Stimulated activated CD8-positive, alpha-beta memory T cell treated with anti-CD3 and anti-CD28 coated beads, Interleukin-2, amount 100 ng/mL, for 48 hours (primary cell): ENCODE measurements at regions not wholly inside any gene's neighbourhood (a gene's known extent, or its start where the extent isn't known, plus 50 kb on each side); places are given as distances from the start of the nearest gene placed in this dataset.
"Not testable (repeated sequence)": the region's sequence is repeated elsewhere in the genome, so short reads cannot be mapped to it uniquely, and the experiment has no call there.

ENCODE experiments used
- DNase-seq, 2 donors: peaks; one replicate each; pipeline ENCODE4 v3.0.0-alpha.2; 2020; ENCODE audit warnings: low read depth in 2 of 2

DNA sequence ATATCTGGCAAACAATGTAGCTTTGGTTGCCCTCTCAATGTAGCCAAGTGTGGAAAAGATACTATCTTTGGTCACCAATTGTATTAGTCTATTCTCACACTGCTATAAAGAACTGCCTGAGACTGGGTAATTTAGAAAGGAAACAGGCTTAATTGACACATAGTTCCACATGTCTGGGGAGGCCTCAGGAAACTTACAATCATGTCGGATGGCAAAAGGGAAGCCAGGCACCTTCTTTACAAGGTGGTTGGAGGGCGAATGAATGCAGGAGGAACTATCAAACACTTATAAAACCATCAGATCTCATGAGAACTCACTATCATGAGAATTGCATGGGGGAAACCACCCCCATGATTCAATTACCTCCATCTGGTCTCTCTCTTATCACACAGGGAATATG is 133.1 kb upstream of the TBCA start:
- no peak for DNase-seq

DNA sequence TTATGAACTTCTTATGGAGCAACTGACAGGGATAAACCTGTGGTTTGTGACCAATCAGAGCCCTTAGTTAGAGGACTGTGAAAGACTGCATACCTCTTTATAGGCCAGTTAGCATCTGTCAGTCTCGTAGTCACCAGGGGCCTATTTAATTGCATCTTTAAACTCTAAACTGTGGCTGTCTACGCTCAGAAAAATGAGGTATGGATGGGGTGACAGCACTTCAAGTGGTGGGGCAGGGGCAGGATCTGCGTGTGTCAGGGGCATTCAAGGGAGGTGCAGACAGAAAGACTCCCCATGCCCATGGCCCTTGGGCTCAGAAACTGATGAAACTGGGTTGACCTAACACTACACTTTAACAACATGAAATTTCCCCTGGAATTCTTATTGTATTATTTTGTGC is 132.6 kb upstream of the TBCA start:
- DNase-seq, result no peak

DNA sequence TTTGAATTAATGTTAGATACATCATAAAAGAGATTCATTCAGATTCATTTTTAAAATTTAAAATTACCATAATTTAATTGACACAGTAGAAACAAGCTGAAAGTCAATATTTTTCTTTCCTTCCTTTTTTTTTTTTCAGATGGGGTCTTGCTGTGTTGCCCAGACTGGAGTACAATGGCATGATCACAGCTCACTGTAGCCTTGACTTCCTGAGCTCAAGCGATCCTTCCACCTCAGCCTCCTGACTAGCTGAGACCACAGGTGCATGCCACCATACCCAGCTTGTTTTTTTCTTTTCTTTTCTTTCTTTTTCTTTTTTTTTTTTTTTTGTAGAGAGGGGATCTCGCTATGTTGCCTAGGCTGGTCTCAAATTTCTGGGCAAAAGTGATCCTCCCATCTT is 131.6 kb upstream of the TBCA start:
- no peak for DNase-seq

DNA sequence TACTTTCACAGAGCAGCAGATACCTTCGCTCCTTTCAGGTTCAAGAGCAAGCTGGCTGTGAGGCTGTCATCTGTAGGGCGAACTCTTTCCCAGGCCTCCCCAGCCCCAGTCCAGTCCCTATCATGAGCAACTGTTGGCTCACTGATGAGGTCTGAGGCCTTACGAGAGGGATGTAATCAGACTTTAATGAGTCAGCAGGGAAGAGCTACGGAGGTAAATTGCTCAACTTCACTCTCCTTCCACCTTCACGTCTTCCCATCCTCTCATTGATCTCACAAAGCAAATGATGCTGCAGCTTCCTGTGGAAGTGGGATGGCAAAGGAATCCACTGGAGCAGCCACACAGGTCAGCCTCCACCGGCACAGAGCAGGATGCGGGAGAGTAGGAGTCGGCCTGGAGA is 130.7 kb upstream of the TBCA start:
- no peak for DNase-seq

DNA sequence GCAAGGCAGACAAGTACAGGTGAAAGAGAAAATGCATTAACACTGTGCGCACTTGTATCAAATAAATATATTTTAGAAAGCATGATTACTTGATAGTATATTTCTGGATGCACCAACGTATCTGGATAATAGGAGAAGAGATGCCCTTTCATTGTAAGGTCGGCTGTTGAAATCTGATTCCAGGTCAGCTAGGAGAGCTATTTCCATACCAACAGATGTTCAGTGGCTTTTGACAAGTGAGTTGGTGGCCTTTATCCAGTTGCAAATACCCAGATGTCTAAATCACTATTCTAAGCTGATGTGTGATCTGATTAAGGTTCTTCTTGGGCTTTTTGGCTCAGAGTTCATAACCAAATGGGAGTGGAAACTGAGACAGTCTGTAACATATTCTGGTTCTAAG is 128.2 kb upstream of the TBCA start:
- DNase-seq, result no peak

DNA sequence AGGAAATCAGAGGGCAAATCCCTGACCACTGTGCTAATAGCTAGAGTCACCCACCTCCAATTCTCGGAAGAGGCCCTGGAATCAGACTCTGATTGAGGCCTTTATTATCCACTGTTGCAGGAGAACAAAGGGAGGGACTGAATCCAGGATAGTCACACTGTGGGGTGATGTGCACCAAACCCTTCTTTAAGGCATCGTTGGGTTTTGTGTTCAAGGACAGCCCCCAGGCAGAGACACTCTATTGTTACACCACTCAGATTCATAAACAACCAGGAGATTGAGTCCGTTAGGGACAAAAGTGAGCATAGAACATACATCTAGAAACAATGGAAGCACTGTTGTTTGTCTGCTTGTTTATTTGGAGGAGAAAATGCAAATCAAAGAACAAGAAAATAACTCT is 124.6 kb upstream of the TBCA start:
- DNase-seq, result no peak

DNA sequence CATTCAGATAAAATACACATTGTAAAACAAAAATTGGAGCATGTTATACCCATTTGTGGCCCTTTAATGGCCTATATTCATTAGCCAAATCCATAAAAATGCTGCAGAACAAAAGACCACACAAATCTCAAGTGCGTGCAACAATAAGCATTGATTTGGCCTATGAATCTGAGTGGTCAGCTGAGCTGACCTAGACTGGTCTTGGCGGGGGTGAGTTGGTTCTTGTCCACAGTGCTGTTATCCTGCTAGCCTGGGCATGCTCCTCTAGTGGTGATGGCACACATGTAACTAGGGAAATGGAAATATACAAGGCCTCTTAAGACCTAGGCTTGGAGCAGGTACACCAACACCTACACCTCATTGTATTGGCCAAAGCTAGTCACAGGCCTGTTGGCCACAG is 122.2 kb upstream of the TBCA start:
- no peak for DNase-seq

DNA sequence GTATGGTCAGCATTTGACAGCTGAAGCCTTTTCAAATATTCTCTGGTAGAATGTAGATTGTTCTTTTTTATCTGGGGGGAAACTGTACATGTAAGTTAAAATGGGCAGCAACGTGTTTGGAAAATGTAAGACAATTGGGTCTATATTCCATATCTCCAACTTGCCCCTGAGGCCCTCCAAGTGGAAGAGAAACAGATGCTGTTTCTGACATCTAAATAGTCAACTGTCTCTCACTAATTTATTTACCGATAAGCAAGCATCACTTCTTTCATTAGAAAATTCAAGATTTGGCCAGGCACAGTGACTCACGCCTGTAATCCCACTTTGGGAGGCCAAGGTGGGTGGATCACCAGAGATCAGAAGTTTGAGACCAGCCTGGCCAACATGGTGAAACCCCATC is 120.2 kb upstream of the TBCA start:
- no peak for DNase-seq

DNA sequence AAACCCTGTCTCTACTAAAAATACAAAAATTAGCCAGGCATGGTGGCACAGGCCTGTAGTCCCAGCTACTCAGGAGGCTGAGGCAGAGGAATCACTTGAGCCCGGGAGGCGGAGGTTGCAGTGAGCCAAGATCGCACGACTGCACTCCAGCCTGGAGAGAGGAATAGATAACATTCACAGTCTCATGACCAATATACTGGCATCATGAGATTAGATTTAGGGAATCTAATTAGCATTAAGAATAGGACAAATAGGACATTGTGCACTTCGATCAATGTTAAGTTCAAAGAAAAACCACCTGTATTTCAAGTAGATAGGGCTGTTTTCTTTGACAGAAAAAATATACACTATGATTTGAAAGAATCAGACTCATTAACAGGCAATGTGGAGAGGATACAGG is 118.0 kb upstream of the TBCA start:
- not testable (repeated sequence) for DNase-seq

DNA sequence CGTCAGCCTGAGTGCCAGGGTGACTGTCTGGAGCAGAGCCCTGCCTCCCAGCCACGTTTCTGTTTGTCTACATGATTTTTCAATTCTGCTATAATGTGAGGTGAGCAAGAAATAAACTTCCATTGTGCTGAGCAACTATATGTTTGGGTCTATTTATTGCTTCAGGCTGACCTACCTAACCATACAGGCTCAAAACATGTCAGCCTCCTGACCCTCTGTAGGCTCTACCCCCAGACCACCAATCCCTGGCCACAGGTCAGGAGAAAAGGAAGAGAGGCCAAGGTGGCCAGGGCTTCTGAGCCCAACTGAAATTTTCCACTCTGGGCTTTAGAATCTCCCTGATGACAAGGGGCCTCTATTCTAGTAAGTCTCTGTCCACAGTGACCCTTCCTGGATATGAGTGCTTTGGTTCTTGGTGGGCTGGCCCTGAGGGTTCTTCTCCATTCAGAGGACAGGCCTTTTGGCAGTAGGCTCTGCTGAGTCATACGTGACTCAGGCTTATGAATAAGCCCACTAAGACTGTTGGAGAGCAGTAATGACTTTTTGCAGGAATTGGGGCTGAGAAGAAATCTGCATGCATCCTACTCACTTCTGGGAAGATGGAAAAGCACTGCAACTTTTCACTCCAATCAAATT is 117.2 kb upstream of the TBCA start:
- DNase-seq, result peak in 1 of 2 donors; percentile 8

DNA sequence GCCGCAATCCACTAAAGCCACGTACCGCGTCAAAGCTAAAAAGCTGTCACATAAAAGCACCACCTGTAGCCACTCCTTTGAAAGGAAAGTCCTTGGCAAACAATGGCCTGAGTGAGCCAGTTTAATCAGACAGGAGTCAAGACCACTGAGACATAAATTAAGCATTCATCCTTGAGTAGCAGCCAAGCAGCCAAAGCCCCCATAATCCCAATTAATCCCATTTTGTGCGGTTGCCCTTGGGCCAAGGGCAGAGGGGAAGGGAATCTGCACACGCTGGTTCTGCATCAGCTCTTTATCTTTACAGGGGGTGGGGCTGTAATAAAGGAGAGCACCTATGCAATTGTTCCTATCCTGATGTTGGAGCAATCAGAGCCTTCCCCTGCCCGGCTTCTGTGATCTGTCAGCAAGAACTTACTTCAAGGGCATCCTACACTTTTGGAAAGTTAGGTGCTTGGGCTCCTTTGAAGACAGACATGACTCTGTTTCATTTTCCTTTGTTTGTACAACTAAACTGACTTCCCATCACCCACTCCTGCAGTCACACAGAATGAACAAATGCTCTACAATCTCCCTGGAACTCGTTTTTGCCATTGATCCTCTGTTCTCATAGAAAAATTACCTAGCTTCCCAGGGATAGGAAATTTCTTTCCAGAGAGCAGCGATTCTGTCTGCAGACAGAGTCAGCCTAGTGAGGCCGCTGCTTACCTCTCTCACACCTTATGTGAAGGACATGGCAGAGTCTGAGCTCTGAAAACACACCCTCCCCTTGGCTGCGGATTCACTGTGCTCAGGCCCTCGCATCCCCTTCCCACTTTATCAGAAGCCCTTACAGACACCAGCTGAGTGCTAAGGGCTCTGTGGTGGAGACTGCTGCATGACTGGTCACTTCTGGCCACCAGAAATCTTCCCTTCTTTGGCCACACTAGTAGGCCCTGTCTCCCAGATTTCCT is 116.2 kb upstream of the TBCA start:
- no peak for DNase-seq

DNA sequence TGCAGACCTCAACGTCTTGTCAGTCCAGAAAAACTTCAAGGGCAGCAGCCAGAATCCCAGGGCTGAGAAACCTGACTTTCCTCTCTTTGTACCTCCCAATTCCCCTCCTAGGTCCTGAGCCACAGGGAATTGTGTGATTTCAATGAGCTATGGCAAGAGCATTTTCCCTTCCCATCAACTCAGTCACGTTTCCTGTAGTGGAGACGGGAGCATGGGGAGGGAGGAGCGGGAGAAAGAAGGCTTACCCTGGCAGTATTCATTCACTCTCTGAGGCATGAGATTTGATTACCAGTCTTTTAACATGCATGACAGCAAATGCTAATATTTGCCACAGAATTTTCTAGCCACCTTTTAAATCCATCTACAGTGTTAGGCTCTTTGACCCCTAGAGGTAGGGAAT is 109.4 kb upstream of the TBCA start:
- DNase-seq, result no peak

DNA sequence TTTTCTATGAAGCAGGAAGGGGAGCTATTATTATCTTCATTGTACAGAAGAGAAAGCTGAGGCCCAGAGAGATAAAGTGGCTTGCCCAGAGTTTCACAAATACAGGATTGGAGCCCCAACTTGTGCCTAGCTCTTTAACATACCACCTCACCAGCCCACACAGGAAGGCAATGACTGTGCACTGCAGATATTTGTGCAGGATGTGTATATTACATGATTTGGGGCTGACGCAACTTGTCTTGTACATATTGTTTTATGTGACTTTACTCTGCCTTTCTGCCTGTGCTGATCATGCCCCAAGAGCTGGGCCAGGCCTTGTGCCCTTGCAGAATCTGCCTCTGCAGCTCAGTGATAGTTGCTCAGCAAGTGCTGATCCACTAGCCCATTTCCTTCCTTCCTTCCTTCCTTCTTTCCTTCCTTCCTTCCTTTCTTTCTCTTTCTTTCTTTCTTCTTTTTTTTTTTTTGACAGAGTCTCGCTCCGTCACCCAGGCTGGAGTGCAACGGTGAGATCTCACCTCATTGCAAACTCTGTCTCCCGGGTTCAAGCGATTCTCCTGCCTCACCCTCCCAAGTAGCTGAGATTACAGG is 106.6 kb upstream of the TBCA start:
- DNase-seq, result peak in 1 of 2 donors; percentile 8

DNA sequence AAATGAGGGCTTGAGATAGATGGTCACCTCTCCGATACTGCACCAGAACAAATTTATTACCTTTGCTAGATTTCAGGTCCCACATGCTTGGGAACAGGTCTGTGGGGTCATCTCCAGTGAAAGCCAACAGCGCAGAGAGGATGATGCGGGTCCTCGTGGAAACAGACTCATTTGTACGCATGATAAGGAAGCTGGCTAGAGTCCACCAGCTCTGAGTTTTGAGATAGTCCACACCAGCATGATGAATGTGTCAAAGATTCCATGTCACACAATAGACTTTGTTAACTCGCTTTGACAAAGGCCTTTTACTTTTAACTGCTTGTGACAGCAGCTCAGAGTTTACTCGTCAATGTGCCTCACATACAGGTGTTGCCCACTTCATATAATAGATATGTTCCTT is 105.4 kb upstream of the TBCA start:
- DNase-seq, result no peak

DNA sequence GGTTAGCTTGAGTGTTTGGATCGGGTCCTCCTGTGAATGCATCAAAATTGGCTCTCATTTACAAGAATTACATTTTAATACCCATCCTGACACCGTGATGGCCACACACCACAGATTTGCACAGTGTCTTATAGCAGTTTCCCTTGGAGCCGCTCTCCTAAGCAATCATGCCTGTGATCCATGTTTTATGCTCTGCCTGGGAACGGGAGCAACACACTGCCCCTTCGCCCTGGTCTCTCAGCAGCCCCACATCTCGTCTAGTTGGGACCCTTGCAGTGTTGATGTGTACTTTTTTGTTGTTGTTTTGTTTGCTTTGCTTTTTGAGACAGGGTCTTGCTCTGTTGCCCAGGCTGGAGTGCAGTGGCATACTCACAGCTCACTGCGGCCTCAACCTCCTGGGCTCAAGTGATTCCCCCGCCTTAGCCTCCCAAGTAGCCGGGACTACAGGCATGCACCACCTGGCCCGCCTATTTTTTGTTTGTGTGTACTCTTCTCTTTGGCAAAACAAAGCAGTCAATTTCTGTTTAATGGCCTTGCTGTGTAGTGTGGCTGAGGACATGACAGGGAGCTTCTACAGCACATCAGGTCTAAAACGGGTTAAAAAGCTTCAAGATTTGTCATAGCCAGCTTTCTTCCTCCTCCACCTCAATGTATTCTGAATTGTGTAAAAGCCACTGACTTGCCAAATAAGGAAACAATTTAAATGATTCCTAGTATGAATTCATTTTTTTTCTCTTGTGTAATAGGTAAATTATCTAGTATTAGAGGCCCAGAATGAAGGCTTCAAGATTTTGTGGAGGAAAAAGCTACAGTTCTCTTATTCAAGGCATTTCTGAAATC is 101.6 kb upstream of the TBCA start:
- no peak for DNase-seq

DNA sequence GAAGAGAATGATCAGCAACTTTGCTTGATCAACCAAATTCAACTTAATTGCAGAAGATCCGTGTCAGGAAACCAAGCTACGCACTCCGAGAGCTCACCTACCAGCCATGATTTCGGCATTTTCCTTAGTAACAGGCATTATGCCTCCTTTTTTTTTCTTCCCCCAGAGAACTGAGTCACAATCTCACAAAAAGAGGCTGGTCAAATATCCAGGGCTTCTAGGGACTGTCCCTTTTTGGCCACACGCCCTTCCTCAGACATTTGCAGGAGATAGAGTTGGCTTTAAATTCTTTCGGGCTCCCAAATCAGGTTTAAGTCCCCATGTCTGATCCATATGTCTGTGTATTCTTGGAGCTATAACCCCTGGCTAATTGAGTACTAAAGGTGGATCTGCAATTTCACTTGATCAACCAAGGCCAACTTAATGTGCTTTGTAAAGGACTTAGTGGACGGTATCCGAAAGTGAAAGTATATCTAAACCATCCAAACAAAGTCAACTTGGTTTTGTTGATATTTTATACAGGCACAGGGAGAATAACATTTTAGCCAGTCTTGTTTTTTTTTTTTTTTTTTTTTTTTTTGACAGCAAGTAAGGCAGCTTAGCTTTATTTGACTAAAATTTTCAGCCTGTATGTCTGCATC is 100.8 kb upstream of the TBCA start:
- no peak for DNase-seq

DNA sequence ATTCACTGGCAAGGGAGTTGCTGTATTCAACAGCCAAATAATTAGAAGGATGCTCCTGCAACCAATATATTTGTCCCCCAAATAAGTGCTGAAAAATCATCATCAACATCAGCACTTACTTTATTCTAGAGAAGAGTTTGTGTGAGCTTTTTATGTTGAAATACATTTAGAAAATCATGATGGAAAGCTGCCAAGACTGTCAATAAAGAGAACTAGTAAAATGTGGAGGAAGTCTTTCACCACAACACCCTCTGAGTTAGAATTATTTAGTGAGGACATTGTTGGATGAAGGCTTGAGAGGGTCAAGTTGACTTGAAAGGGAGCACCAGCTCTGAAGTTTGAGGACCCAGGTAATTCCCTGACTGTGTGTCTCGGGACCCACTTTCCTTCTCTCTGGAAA is 100.2 kb upstream of the TBCA start:
- DNase-seq, result no peak

DNA sequence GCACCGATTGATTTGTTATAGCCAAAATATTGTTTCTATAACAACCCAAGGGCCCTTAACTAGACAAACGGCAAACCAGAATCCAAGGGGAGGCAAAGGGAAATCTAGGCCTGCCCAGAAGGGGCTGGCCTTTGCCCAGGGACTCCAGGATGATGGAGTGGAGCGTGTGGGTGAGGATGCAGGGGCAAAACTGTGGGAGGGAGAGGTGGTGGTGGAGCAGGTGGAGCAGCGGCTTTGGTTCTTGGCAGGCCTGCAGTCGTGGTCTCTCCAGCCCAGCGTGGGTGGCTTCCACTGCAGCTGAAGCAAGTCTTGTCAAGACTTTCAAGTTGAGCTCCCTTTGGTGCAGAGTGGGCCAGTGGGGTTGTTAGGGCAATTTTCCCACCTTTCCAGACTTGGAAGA is 98.6 kb upstream of the TBCA start:
- no peak for DNase-seq

DNA sequence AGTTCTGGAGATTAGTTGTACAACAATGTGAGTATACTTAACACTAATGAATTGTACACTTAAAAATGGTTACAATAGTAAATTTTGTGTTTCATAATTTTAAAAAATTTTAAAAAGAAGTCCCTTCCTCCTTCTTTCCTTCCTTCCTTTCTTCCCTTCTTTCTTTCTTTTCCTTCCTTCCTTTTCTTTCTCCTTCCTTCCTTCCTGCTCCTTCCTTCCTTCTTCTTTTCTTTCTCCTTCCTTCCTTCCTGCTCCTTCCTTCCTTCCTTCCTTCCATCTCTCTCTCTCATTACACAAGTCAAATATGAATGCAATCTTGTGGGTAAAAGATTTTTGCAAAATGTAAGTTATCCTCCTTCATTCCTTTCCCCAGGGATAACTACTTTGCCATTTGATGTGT is 97.1 kb upstream of the TBCA start:
- no peak for DNase-seq

DNA sequence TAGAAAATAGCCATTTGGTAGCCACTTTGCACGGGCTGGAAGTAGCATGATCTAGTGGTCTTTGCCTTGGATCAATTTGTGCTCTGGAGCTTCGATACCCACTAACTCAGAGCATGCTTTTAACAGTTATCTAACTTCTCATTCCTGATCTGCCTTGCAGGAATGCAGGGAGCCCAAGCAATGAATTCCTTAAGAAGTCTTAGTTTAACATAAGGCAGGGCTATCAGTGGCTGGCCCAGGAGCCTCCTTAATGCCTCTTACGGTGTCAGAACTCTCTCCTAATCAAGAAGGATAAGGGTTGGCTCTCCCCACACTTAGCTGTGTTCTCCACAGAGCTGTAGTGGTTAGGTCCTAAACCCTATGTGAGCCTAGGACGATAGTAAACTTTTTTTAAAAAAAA is 95.8 kb upstream of the TBCA start:
- DNase-seq, result no peak

DNA sequence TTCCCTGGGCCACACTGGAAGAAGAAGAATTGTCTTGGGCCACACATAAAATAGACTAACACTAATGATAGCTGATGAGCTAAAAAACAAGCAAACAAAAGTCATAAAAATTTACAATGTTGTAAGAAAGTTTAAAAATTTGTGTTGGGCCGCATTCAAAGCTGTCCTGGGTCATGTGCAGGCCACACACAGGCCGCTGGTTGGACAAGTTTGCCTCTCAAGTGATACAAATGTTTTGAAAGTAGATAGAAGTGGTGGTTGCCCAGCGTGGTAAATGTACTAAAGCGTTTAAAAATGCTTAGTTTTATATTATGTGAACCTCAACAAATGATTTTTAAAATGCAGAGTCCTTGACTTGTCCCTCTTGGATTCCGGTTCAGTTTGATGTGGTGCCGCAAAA is 94.9 kb upstream of the TBCA start:
- DNase-seq, result no peak
